HepG2 (cell line): ENCODE measurements at regions not wholly inside any gene's neighbourhood (a gene's known extent, or its start where the extent isn't known, plus 50 kb on each side); places are given as distances from the start of the nearest gene placed in this dataset.

Experiments used
- AGO1 ChIP-seq: fragments of 200-400 bp; formaldehyde crosslinking; IDR thresholded peaks from 2 replicates; pipeline ENCODE4 v1.6.1; 2017; ENCODE audit warnings: mild to moderate bottlenecking, low read depth, low read length, moderate library complexity; ENCODE audit not compliant: poor library complexity, severe bottlenecking
- AGO2 ChIP-seq: fragments of 200-400 bp; formaldehyde crosslinking; optimal IDR thresholded peaks from 2 replicates; pipeline ENCODE3; 2017; ENCODE audit warnings: mild to moderate bottlenecking, low read depth, low read length, moderate library complexity
- ARID5B ChIP-seq: IDR thresholded peaks from 2 replicates; pipeline ENCODE4 v1.4.0; 2020; ENCODE audit warnings: mild to moderate bottlenecking, missing genetic modification reagents
- CBX1 ChIP-seq: IDR thresholded peaks from one replicate; pipeline ENCODE4 v1.6.1; 2016; ENCODE audit warnings: antibody characterized with exemption, low read depth
- CEBPZ ChIP-seq: IDR thresholded peaks from 2 replicates; pipeline ENCODE4 v1.6.1; 2012; ENCODE audit warnings: low read length, improper control_type of control experiment
- CREB1 ChIP-seq, 2 experiments: fragments of 450-650 bp in 1 of 2; IDR thresholded peaks; 2 replicates each; pipeline ENCODE4 v1.6.1; 2016 to 2017; ENCODE audit warnings: control low read depth in 1 of 2, mild to moderate bottlenecking in 1 of 2, missing compliant biosample characterization in 1 of 2, missing genetic modification characterization in 1 of 2
- FOSL2 ChIP-seq: sonication (generic); formaldehyde crosslinking; IDR thresholded peaks from 2 replicates; pipeline ENCODE4 v1.4.0; 2020; ENCODE audit warnings: missing genetic modification reagents
- HINFP ChIP-seq: sonication (generic); formaldehyde crosslinking; IDR thresholded peaks from 2 replicates; pipeline ENCODE4 v1.4.0; 2020; ENCODE audit warnings: low read depth, mild to moderate bottlenecking, missing genetic modification reagents
- NRL ChIP-seq: sonication (generic); formaldehyde crosslinking; IDR thresholded peaks from 2 replicates; pipeline ENCODE4 v1.5.0; 2020; ENCODE audit warnings: missing genetic modification reagents, mild to moderate bottlenecking, moderate library complexity, borderline replicate concordance
- SP5 ChIP-seq: IDR thresholded peaks from 2 replicates; pipeline ENCODE4 v1.6.1; 2016; ENCODE audit warnings: low read depth, borderline replicate concordance
- TGIF2 ChIP-seq: IDR thresholded peaks from 2 replicates; pipeline ENCODE4 v1.6.1; 2016; ENCODE audit warnings: control low read depth, missing compliant biosample characterization
- ZNF18 ChIP-seq: sonication (generic); formaldehyde crosslinking; IDR thresholded peaks from 2 replicates; pipeline ENCODE4 v1.8.0; 2022; ENCODE audit warnings: mild to moderate bottlenecking, missing genetic modification reagents; ENCODE audit not compliant: insufficient replicate concordance
- ZNF282 ChIP-seq: fragments of 450-650 bp; IDR thresholded peaks from 2 replicates; pipeline ENCODE4 v1.6.1; 2018; ENCODE audit not compliant: partially characterized antibody
- ZNF337 ChIP-seq: sonication (generic); formaldehyde crosslinking; IDR thresholded peaks from 2 replicates; pipeline ENCODE4 v1.5.1; 2020; ENCODE audit warnings: missing genetic modification reagents, low read depth, mild to moderate bottlenecking, borderline replicate concordance
- ZNF414 ChIP-seq: sonication (generic); formaldehyde crosslinking; IDR thresholded peaks from 2 replicates; pipeline ENCODE4 v1.5.0; 2020; ENCODE audit warnings: missing genetic modification reagents
- ZNF430 ChIP-seq: sonication (generic); formaldehyde crosslinking; IDR thresholded peaks from 2 replicates; pipeline ENCODE4 v1.9.0; 2021; ENCODE audit warnings: mild to moderate bottlenecking, missing genetic modification reagents
- ZNF644 ChIP-seq: IDR thresholded peaks from 2 replicates; pipeline ENCODE4 v1.6.1; 2016; ENCODE audit warnings: low read depth
- ZSCAN9 ChIP-seq: IDR thresholded peaks from 2 replicates; pipeline ENCODE4 v1.6.1; 2016; ENCODE audit warnings: borderline replicate concordance

GRCh38 chr5:96214442-96215197, 218.4 kb downstream of the PCSK1 start (continued):
- TF ChIP-seq HINFP (CRISPR knock-in tag) (no peak), ZNF18 (CRISPR knock-in tag) (no peak), SP5 (no peak), ZNF644 (0 out of 2 replicates have a peak, but pooled peaks have one; percentile 21), AGO1 (no peak), ZNF430 (CRISPR knock-in tag) (no peak), ZNF282 (no peak), FOSL2 (CRISPR knock-in tag) (no peak), AGO2 (no peak), ZNF337 (CRISPR knock-in tag) (no peak), CBX1 (no peak), NRL (CRISPR knock-in tag) (no peak), CEBPZ (no peak), TGIF2 (no peak), ZNF414 (CRISPR knock-in tag) (no peak), ARID5B (CRISPR knock-in tag) (0 out of 2 replicates have a peak, but pooled peaks have one; percentile 31), CREB1 (IDR thresholded peaks at IDR 0.05) (no peak), CREB1 (CRISPR knock-in tag; IDR thresholded peaks at IDR 0.05) (peak; percentile 21; the same call in 1 of the 2 replicates), ZSCAN9 (CRISPR knock-in tag) (no peak)
